C4-2B (cell line): ENCODE measurements at regions not wholly inside any gene's neighbourhood (a gene's known extent, or its start where the extent isn't known, plus 50 kb on each side); places are given as distances from the start of the nearest gene placed in this dataset.

Experiments used
- CTCF ChIP-seq: fragments of 450-650 bp; conservative IDR thresholded peaks from 2 replicates; pipeline ENCODE4 v1.5.1; 2017; ENCODE audit warnings: mild to moderate bottlenecking
- ZFX ChIP-seq: fragments of 450-650 bp; IDR thresholded peaks from 2 replicates; pipeline ENCODE4 v1.6.1; 2017

- TF ChIP-seq CTCF (no peak), ZFX (no peak)
Measured at GRCh38 chr2:58930537-58930936, 689.4 kb upstream of the FANCL start.
